SIG-M5 treated with dmso at 0.1 percent for 504 hours (cell line): ENCODE measurements at regions not wholly inside any gene's neighbourhood (a gene's known extent, or its start where the extent isn't known, plus 50 kb on each side); places are given as distances from the start of the nearest gene placed in this dataset.

Experiments used
- DNase-seq: peaks from one replicate; lab custom pipeline; 2025; ENCODE audit not compliant: unreplicated experiment; lab: John Stamatoyannopoulos, UW

DNA sequence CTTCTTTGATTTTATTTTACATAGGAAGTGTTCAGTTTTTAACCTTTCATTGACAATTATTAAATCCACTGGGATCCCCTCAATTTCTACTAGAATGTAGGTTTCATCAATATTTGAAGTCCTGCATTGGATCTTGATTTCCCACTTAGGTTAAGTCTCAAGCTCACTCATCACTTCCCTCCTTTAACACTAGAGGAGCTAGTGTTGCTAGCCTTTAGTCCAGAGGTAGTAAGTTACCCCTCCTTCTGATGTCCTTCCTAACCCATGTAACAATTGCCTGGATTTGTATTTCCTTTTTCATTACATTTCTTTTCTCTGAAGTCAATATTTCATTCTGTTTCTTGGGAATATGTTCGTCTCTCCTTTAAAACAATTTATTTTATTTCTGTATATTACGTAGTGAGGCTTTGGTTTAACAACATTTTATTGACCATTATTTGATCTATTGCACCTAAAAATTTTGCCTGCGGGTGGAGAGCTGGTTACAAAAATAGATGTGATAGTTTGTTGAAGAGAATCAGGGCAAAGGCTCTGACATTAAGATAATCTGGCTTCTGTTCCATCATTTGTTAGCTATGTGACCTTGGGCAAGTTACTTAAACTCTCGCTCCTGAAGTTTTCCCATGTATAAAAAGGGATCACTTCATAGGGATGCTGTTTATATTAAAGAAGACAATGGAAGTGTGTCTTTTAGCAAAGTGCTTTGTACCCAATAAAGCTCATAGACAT, 833.0 kb downstream of the SLC4A3 start:
- no peak for DNase-seq

DNA sequence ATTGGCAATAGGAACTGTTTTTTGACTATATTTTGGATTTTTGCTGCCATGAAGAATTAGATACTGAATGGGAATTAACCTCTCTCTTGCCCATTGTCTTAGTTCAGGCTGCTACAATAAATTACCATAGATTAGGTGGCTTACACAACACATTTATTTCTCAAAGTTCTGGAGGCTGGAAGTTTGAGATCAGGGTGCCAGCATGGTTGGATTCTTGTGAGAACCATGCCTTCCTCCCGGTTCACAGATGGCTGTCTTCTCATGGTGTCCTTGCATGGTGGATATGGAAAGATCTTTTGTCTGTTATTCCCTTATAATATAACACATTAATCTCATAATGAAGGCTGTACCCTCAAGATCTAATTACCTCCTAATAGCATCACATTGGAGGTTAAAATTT, 836.4 kb downstream of the SLC4A3 start:
- no peak for DNase-seq

DNA sequence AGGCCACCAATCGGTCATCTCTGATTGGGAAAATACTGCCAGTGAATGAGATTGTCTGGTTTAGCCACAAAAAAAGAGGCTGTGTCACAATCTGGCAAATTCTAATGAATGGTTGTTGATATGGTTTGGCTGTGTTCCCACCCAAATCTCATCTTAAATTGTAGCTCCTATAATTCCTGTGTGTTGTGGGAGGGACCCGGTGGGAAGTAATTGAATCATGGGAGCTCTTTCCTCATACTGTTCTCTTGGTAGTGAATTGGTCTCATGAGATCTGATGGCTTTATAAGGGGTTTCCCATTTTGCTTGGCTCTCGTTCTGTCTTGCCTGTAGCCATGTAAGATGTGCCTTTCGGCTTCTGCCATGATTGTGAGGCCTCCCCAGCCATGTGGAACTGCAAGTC, 838.3 kb downstream of the SLC4A3 start:
- no peak for DNase-seq

DNA sequence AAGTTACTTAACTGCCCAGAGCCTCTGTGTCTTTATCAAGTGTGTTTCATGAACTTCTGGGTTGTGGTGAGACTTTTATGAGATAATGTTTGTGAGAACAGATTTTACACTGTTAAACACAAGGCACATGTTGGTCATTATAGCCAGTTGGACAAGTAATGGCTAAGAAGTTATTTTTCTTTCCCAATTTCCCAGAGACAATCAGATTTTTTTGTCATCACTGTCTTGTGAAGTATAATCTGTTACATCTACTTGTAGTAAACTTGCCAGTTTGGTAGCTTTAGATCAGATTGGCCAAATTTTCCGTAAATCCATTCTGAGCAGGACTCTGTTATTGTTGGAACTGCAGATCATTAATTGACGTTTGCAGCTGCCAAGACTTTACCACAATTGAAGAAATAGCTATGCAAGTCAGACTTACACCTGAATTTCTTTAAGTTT, 838.8 kb downstream of the SLC4A3 start:
- DNase-seq: no peak

DNA sequence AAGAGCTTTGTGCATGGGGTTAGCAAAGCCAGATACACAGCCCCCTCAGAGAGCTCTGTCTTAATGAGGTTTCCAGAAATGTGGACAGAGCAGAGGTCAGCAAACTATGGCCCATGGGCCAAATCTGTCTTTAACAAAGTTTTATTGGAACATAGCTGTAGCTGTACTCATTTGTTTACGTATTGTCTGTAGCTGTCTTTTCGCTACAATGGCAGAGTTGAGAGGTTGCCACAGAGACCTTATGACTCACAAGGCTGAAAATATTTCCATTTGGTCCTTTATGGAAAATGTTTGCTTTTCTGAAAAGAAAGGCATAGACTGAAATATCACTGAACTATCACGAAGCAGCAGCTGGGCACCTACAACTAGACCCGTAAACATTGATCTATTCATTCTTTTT, 841.8 kb downstream of the SLC4A3 start:
- no peak for DNase-seq

DNA sequence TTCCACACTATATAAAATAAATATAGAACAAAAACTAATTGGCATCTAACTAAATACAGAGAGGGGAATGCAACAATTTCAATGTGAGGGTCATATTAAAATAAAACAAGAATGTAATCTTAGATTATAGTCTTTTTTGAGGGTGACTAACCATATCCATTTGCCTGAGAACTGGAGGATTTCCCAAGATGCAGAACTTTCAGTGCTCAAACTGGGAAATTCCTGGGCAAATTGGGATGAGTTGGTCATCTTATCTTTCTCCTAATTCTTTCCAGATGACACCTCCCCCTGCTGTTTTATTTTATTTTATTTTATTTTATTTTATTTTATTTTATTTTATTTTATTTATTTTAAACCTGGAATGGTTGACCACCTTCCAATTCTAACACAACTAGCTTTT, 846.2 kb downstream of the SLC4A3 start:
- DNase-seq: no peak

DNA sequence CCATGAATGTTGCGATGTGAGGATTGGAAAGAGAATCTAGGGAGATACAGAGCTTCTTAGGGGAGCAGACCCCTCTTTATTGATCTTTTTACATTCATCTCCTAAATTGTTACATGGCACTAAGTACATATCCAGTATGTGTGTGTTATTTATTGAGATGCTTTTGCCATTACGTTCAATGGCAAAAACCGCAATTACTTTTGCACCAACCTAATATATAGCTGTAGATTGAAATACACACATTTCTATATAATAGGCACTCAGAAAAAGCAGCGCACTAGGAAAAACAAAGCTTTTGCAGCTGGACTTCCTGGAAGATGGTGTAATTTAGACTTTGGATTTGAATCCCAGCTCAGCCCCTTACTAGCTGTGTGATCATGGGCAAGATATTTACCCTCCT, 849.4 kb downstream of the SLC4A3 start:
- DNase-seq: no peak

DNA sequence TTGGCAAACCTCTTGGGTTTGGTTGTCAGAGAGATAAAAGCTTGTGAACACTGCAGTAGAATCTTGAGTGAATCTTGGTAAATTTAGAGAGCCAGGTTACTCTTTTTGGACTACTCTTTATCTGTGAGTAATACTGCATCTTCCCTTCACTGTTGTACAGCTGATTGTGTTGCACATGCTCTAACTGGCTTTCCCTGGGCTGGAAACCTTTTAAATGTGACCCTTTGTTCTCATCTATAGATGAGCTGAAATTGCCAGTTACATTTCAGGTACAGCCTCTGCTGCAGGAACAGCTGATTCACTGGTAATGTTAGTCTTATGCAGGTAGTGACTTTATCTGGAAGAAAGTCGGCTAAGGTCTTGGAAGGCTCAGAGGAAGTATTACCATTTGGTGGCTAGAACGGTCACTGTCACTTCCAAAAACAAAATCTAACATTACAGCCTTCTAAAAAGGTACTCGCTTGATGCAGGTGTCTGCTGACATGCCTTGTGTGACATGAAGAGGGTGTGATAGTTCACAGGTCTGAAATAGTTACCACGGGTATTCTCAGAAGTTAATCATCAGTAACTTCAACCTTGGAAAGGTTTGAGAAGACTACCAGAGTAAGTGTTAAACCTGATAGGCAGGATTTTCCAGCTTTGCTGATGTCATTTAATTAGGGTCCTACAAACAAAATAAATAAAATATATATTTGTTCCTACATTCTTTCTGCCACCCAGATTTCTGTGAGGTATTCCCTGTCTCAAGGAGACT, 851.1 kb downstream of the SLC4A3 start:
- DNase-seq: peak; percentile 55

DNA sequence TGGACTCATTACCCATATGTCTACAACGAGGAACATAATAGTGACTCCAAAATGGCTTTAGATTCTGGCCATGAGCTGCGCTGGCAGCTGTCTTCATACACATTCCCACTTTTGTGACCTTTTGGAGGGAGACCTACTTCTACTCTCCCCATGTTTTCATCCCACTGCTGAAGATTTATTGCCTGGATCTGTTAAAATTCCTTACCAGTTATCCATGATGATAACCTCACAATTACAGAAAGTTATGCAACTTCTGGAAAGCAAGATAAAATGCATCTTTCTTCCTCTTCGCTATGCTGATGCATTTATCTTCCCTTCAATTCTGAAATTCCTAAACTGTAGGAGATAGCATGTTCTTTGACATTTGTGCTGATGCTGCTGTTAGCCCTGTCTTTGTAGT, 855.3 kb downstream of the SLC4A3 start:
- no peak for DNase-seq

DNA sequence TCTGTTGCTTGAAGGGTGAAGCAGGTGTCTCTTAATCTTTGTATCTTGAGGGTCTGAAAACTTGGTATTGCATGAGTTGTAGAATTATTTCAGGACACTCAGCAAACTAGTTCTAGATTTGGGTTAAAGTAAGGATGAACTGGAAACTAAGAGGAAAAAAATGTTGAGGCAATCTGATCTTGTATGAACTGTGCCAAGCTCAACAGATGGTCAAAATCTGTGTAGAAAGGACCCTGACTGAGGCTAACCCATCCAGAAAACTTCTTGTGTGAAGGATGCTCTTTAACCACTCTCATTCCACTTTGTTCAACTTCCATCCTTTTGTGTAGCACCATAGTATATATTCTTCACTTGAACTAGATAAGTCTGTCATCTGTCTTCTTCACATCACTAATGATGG, 861.7 kb downstream of the SLC4A3 start:
- DNase-seq: no peak

DNA sequence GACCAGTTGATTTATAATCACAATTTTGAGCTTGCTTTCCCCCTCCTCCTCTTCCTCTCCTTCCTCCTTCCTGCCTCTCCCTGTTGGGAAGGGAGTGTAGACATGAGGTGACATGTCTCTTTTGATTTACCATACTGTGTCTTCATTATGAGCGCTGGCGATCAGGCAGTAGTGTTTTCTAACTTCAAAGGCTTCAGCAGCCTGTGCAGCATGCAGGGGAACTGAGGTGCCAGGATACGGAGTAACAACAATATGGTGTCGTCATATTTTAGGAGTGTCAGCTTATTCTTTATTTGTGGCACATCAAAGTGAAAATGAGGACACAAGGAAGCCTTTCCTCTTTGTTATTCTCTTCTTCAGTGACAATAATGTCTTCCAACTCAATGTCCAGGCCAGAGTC, 864.2 kb downstream of the SLC4A3 start:
- DNase-seq: no peak

DNA sequence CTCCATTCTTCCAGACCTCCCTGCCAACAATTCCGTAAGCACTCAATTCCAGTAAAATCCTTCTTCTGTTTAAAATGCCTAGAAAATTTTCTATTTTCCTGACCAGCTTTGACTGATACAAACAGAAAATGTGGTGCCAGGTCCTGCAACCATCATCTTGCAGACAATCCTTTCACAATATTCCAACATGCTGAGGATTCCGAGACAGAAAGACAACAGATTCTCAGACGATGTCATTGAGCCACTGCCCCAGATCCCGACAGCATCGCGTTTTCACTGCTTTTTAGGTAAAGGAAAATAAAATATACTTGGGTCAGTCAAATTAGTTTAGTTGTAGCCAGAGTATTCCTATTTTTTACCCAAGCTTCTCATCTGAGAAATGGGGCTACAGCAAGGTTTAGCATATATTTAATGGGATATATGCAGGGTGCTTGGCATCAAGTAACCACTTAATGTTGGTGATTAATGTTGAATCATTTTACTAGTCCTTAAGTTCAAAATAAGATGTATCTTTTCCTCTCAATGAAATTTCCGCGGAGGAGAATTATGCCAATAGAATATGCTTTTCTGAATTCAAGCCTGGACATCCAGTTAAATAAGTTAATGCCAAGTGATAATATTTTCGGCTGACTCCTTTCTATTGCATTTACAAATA, 866.6 kb downstream of the SLC4A3 start:
- no peak for DNase-seq

DNA sequence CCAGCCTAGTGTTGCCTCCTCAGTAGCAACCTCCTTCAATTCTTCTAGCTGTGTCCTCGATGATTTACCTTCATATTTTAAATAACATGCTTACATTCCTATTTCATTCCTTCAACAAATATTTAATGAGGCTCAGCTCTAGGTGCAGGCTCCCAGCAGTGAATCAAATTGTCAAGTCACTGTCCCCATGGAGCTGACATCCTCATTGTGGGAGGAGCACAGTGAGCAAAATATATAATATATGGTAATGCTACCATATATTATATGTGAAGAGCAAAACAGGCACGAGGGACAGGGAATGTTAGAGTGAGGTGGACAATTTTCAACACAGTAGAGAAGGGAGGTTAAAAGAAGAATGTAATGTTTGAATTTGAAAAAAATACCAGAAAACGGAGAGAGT, 869.1 kb downstream of the SLC4A3 start:
- no peak for DNase-seq

DNA sequence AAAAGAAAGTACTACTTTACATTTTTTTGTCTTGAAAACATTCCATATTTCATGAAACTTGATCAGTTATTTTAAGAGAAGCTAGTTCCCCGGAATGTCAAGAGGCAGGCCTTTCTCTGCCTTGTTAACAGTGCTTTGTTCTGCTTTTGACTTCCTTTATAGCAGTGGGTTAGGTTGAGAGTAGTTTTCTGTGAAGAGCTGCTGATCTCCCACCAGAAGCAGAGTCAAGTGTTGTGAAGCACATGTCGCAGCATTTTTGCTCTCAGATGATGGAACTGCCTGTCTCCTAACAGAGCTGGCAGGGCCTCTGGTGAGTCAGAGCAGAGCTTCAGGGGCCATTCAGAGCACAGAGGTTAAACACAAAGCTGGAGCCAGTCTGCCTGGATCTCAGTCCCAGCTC, 871.8 kb downstream of the SLC4A3 start:
- DNase-seq: no peak

DNA sequence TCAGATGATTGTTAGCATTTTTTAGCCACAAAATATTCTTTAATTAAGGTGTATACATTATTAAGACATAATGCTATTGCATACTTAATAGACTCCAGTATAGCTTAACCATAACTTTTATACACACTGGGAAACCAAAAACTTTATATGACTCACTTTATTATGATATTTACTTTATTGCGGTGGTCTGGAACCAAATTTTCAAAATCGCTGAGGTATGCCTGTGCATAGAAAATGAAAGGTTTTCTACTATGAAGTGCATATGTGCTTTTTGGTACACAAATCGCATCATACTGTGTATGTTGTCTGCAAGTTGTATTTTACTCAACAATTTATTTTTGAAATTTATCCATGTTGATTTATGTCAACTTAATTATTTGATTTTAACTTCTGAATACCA, 875.1 kb downstream of the SLC4A3 start:
- no peak for DNase-seq

DNA sequence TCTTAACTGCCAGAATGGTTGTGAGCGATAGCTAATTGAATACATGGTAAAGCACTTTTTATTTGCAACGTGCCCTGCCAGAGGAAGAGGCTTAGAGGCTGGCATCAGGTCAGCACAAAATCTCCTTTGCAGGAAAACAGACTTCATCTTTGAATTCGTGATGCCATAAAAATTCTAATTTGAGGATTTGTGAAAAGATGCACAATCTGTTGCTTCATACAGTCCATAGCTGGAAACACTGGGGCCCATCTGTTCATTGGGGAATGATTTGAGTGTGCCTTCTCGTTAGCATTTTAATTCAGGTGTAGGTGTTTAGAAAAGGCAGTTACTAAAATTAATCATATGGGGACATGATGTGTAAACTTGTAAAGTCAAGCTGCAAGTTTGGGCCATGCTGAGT, 876.0 kb downstream of the SLC4A3 start:
- no peak for DNase-seq

DNA sequence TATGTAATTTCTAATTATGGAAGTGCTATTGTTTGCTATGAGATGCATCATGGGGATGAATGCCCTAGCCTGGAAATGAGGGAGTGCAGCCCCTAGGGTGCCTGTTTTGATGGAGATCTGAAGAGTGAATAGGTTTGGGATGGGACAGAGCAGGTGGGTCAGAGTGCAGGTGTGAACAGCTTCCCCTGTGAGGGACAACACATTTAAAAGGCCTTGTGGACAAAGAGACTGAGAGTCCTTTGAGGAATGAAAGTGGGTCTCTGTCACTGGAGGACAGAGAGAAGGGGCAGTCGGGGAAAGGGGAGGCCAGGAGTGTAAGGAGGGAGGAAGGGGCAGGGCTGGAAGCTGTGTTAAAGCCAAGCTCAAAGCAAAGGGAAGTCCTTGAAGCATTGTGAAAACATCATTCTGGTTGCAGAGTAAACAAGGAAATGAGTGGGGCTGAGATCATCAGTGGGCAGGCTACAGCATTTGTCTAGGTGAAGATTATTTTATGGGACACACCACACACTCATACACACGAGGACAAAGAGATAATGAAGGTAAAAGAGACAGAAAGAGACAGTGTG, 877.6 kb downstream of the SLC4A3 start:
- DNase-seq: no peak

DNA sequence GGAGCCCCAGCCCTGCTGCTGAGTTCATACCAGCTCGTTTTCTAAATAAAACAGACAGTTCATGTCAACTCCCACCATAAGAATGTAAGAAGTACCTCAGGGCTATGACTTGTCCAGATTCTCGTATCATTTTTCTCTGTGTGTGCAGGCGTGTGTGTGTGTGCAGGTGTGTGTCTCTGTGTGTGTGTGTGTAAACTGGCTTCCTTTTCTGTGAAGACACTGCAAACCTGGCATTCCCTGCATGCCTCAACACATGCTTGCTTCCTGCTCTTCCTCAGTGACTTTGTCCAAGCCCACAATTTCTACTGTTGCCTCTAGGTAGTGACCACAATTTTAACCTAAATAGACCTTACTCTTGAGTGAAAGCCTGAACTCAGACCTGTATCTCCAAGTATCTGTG, 879.0 kb downstream of the SLC4A3 start:
- DNase-seq: no peak

DNA sequence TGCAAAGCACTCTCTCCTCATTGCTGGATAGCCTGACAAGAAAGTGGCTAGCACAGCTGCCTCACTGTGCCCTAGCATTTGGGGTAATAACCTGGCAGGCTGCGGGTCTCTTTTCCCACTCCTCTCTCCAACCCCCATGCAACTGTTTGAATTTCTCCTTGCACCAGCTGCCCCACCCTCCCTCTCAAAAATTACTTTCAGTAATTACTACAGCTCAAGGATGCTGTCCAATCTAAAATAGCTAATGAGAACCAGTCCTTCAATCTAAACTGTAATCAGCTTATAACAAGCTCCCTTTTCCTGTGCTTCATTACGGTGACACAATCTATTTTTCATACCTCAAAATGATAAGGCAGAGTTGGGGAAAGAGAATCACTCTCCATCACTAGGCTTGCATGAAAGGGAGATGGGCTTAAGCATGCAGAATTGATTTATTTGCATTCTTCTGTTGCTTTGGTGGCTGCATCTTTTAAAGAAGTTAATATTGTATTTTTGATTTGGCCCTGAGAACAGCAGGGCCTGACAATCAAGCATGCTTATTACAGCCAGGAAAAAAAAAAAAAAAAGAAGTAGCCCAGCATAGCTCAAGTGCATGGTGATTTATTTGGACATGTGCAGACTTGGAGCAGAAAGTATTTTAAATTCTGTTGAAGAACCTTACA, 881.8 kb downstream of the SLC4A3 start:
- no peak for DNase-seq

DNA sequence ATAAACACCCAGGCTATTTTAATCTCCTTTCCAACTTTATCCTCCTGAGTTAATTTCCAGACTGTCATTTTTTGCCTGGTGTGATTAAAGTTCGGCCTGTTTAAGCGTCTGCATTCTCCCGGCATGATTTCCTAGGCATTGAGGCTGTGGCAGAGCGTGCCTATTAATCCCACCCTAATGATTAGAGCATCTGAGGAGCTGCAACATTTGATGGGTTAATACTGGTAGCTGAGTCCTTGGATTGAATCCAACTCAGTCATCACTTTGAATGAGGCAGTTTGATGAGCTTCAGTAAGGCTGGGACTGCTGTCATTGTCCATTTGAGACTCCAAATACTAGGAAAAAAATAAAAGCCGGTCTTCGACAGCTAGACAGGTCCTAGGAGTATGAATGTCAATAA, 882.5 kb downstream of the SLC4A3 start:
- no peak for DNase-seq

DNA sequence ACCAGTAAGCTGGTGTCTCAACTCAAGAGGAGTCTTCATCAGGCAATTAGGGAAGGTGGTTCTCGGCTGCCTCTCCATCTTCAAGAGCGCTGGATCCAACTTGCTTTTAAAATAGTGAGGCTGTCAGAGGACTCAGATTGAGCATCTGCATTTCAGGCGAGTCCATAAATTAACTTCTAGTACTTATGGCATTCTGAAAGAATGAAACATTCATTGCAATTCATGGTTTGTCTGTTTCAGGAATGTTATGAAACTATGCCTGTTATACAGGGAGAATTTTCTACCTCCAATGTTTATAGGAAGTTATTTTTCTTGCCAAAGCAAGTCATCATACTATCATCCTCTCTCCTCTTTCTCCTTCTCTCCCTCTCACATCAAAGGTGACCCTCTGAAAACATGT, 883.2 kb downstream of the SLC4A3 start:
- DNase-seq: no peak
